H9 (cell line): ENCODE measurements at regions not wholly inside any gene's neighbourhood (a gene's known extent, or its start where the extent isn't known, plus 50 kb on each side); places are given as distances from the start of the nearest gene placed in this dataset.

Experiments
- DNase-seq: peaks from one replicate; pipeline ENCODE4 v3.0.0-alpha.2; 2017
- H2AFZ ChIP-seq: one replicate; pipeline ENCODE4 v1.6.1; 2013; ENCODE audit warnings: mild to moderate bottlenecking, low read length, control low read depth, moderate library complexity
- H2AK5ac ChIP-seq: 2 replicates; pipeline ENCODE4 v1.6.1; 2013; ENCODE audit warnings: low read length, control low read depth, mixed read lengths; ENCODE audit not compliant: insufficient read length
- H2BK120ac ChIP-seq: one replicate; pipeline ENCODE4 v1.6.1; 2013; ENCODE audit warnings: low read depth, mild to moderate bottlenecking, low read length, control low read depth, inconsistent platforms; ENCODE audit not compliant: poor library complexity, severe bottlenecking
- H2BK12ac ChIP-seq: 2 replicates; pipeline ENCODE4 v1.6.1; 2013; ENCODE audit warnings: low read length, control low read depth, mixed read lengths, low read depth; ENCODE audit not compliant: insufficient read length
- H2BK15ac ChIP-seq: 2 replicates; pipeline ENCODE4 v1.6.1; 2013; ENCODE audit warnings: low read depth, low read length, control low read depth
- H2BK20ac ChIP-seq: one replicate; pipeline ENCODE4 v1.6.1; 2013; ENCODE audit warnings: low read depth, mild to moderate bottlenecking, low read length, control low read depth, inconsistent platforms; ENCODE audit not compliant: poor library complexity, severe bottlenecking
- H2BK5ac ChIP-seq: 2 replicates; pipeline ENCODE4 v1.6.1; 2013; ENCODE audit warnings: low read length, control low read depth, mixed read lengths; ENCODE audit not compliant: insufficient read length
- H3K14ac ChIP-seq: 2 replicates; pipeline ENCODE4 v1.6.1; 2013; ENCODE audit warnings: low read length, control low read depth; ENCODE audit not compliant: insufficient read depth
- H3K18ac ChIP-seq: 2 replicates; pipeline ENCODE4 v1.6.1; 2013; ENCODE audit warnings: low read depth, mild to moderate bottlenecking, mixed read lengths, low read length, control low read depth; ENCODE audit not compliant: insufficient read length
- H3K23ac ChIP-seq: 2 replicates; pipeline ENCODE4 v1.6.1; 2013; ENCODE audit warnings: low read length, control low read depth, mixed read lengths, low read depth; ENCODE audit not compliant: insufficient read length
- H3K23me2 ChIP-seq: 2 replicates; pipeline ENCODE4 v1.6.1; 2013; ENCODE audit warnings: low read depth, mild to moderate bottlenecking, mixed read lengths, low read length, control low read depth; ENCODE audit not compliant: insufficient read length, poor library complexity, severe bottlenecking
- H3K27ac ChIP-seq: 2 replicates; pipeline ENCODE4 v1.5.1; 2013; ENCODE audit warnings: low read length, control low read depth, mixed read lengths, low read depth; ENCODE audit not compliant: insufficient read length
- H3K27me3 ChIP-seq: 2 replicates; pipeline ENCODE4 v1.6.1; 2013; ENCODE audit warnings: low read length, control low read depth, inconsistent platforms; ENCODE audit not compliant: insufficient read depth
- H3K4ac ChIP-seq: 2 replicates; pipeline ENCODE4 v1.6.1; 2013; ENCODE audit warnings: low read depth, mild to moderate bottlenecking, control low read depth, inconsistent platforms, low read length, moderate library complexity
- H3K4me1 ChIP-seq: 2 replicates; pipeline ENCODE4 v1.6.1; 2013; ENCODE audit warnings: low read length, control low read depth, inconsistent platforms; ENCODE audit not compliant: insufficient read depth
- H3K4me2 ChIP-seq: 2 replicates; pipeline ENCODE4 v1.6.1; 2013; ENCODE audit warnings: low read length, control low read depth, mixed read lengths; ENCODE audit not compliant: insufficient read length, insufficient read depth
- H3K56ac ChIP-seq: 2 replicates; pipeline ENCODE4 v1.6.1; 2013; ENCODE audit warnings: low read depth, mild to moderate bottlenecking, mixed read lengths, low read length, control low read depth; ENCODE audit not compliant: insufficient read length
- H3K79me1 ChIP-seq: 2 replicates; pipeline ENCODE4 v1.6.1; 2013; ENCODE audit warnings: low read depth, mild to moderate bottlenecking, moderate library complexity, low read length, control low read depth, inconsistent platforms; ENCODE audit not compliant: insufficient read depth, poor library complexity, severe bottlenecking
- H3K79me2 ChIP-seq: 2 replicates; pipeline ENCODE4 v1.6.1; 2013; ENCODE audit warnings: low read length, control low read depth, inconsistent platforms; ENCODE audit not compliant: insufficient read depth
- H3K9ac ChIP-seq: 2 replicates; pipeline ENCODE4 v1.6.1; 2013; ENCODE audit warnings: low read length, control low read depth, mixed read lengths; ENCODE audit not compliant: insufficient read length; ENCODE audit errors: extremely low read depth
- H3K9me3 ChIP-seq: one replicate; pipeline ENCODE4 v1.6.1; 2013; ENCODE audit warnings: low read depth, low read length, inconsistent platforms; ENCODE audit not compliant: control insufficient read depth
- H3T11ph ChIP-seq: one replicate; pipeline ENCODE4 v1.6.1; 2013; ENCODE audit warnings: mild to moderate bottlenecking, low read length, control low read depth, inconsistent platforms
- H4K20me1 ChIP-seq: one replicate; pipeline ENCODE4 v1.6.1; 2013; ENCODE audit not compliant: control insufficient read depth, insufficient read length, insufficient read depth
- H4K5ac ChIP-seq: 2 replicates; pipeline ENCODE4 v1.6.1; 2013; ENCODE audit warnings: low read depth, mild to moderate bottlenecking, mixed read lengths, low read length, control low read depth; ENCODE audit not compliant: insufficient read length
- H4K8ac ChIP-seq: replicated peaks from 2 replicates; pipeline ENCODE4 v1.6.1; 2013; ENCODE audit warnings: low read length, control low read depth, mixed read lengths, low read depth; ENCODE audit not compliant: insufficient read length
- H4K91ac ChIP-seq: 2 replicates; pipeline ENCODE4 v1.6.1; 2013; ENCODE audit warnings: low read depth, mild to moderate bottlenecking, moderate library complexity, mixed read lengths, low read length, control low read depth; ENCODE audit not compliant: insufficient read length
- H3K27ac Mint-ChIP-seq, 3 experiments: 2 replicates in 2 of 3; 3 replicates in 1 of 3; pipeline ENCODE4 v1.8.0; 2020 to 2021; ENCODE audit warnings: mixed read lengths in 3 of 3, mild to moderate bottlenecking in 1 of 3, moderate library complexity in 1 of 3
- H3K27me3 Mint-ChIP-seq: 2 replicates; pipeline ENCODE4 v1.8.0; 2021; ENCODE audit warnings: low read depth, mild to moderate bottlenecking, moderate library complexity, mixed read lengths
- H3K36me3 Mint-ChIP-seq, 3 experiments: 2 replicates in 2 of 3; 3 replicates in 1 of 3; pipeline ENCODE4 v1.8.0; 2020 to 2021; ENCODE audit warnings: low read depth in 3 of 3, mixed read lengths in 3 of 3; ENCODE audit not compliant: insufficient read depth in 1 of 3
- H3K4me1 Mint-ChIP-seq, 2 experiments: 2 replicates each; pipeline ENCODE4 v1.8.0; 2020; ENCODE audit warnings: mixed read lengths in 2 of 2
- H3K4me3 Mint-ChIP-seq, 2 experiments: 2 replicates in 1 of 2; 3 replicates in 1 of 2; pipeline ENCODE4 v1.8.0; 2020 to 2021; ENCODE audit warnings: mild to moderate bottlenecking in 2 of 2, mixed read lengths in 2 of 2, moderate library complexity in 1 of 2
- H3K9me3 Mint-ChIP-seq, 2 experiments: 2 replicates in 1 of 2; 3 replicates in 1 of 2; pipeline ENCODE4 v1.8.0; 2020; ENCODE audit warnings: mild to moderate bottlenecking in 2 of 2, mixed read lengths in 2 of 2, moderate library complexity in 1 of 2
- CTCF ChIP-seq: fragments of 200-600 bp; sonication (generic); conservative IDR thresholded peaks from 3 replicates; pipeline ENCODE4 v1.8.0; 2021; ENCODE audit warnings: antibody characterized with exemption, mild to moderate bottlenecking
- WGBS: extraction: QIAGEN DNeasy Blood & Tissue Kit; methylation state at CpG from one replicate; pipeline ENCODE4 v1.1.7; 2013; ENCODE audit warnings: missing lambda C conversion rate, low lambda C conversion rate, mixed read lengths; ENCODE audit not compliant: insufficient read length; ENCODE audit errors: extremely low coverage; 5-methylcytosine and 5-hydroxymethylcytosine counted together

GRCh38 chr4:26136615-26137014, 184.2 kb upstream of the RBPJ start:
- no peak overlapping the region for H4K8ac ChIP-seq
- H3K79me2 ChIP-seq, result no peaks in the 10 kb centered on the region
- Mint-ChIP-seq H3K36me3 (no peaks in the 10 kb centered on the region; a peak in 1 of 7 replicates), H3K27me3 (no peaks in the 10 kb centered on the region; the same call in none of the 2 replicates), H3K27ac (no peak overlapping the region), H3K9me3 (no peaks in the 10 kb centered on the region; a peak in 3 of 5 replicates), H3K4me3 (no peak overlapping the region), H3K4me1 (peaks cover 28% of the 10 kb centered on the region in 2 experiments)
- no peak overlapping the region for H3K23ac ChIP-seq
- H3K4me1 ChIP-seq, result no peaks in the 10 kb centered on the region
- no peak overlapping the region for H2AFZ ChIP-seq
- DNase-seq, result no peak
- H2BK20ac ChIP-seq, result no peak overlapping the region
- no peak overlapping the region for H2BK15ac ChIP-seq
- no peak overlapping the region for H3K27ac ChIP-seq
- WGBS, result no CpG with 5 or more reads among the region's 2 CpGs
- H4K91ac ChIP-seq, result no peak overlapping the region
- H3K4ac ChIP-seq, result no peak overlapping the region
- H3K9ac ChIP-seq, result no peak overlapping the region
- no peaks in the 10 kb centered on the region for H3K9me3 ChIP-seq
- H2AK5ac ChIP-seq, result no peak overlapping the region
- no peak overlapping the region for H3K56ac ChIP-seq
- no peaks in the 10 kb centered on the region for H3K23me2 ChIP-seq
- no peaks in the 10 kb centered on the region for H3K27me3 ChIP-seq
- no peak overlapping the region for H2BK5ac ChIP-seq
- no peak overlapping the region for H3K14ac ChIP-seq
- no peak overlapping the region for H3K18ac ChIP-seq
- no peak overlapping the region for H2BK120ac ChIP-seq
- TF ChIP-seq CTCF, result no peak
- no peak overlapping the region for H3K4me2 ChIP-seq
- H3K79me1 ChIP-seq, result no peaks in the 10 kb centered on the region
- H2BK12ac ChIP-seq, result no peak overlapping the region
- H4K20me1 ChIP-seq, result no peaks in the 10 kb centered on the region
- H4K5ac ChIP-seq, result no peak overlapping the region
- no peak overlapping the region for H3T11ph ChIP-seq
